Neuronal stem cell (in vitro differentiated cells): ENCODE measurements at regions not wholly inside any gene's neighbourhood (a gene's known extent, or its start where the extent isn't known, plus 50 kb on each side); places are given as distances from the start of the nearest gene placed in this dataset.
"Not testable (repeated sequence)": the region's sequence is repeated elsewhere in the genome, so short reads cannot be mapped to it uniquely, and the experiment has no call there.

Source experiments
- DNase-seq: peaks from one replicate; pipeline ENCODE4 v3.0.0-alpha.2; 2013; ENCODE audit warnings: low spot score
- H2AFZ ChIP-seq: one replicate; pipeline ENCODE4 v1.6.1; 2013; ENCODE audit warnings: mild to moderate bottlenecking, low read length, inconsistent platforms
- H2AK5ac ChIP-seq: 2 replicates; pipeline ENCODE4 v1.6.1; 2013; ENCODE audit warnings: low read depth, mild to moderate bottlenecking, inconsistent platforms, low read length, moderate library complexity, mixed read lengths
- H2BK120ac ChIP-seq: 2 replicates; pipeline ENCODE4 v1.6.1; 2013; ENCODE audit warnings: low read depth, mild to moderate bottlenecking, inconsistent platforms, low read length, moderate library complexity, mixed read lengths
- H2BK12ac ChIP-seq: one replicate; pipeline ENCODE4 v1.6.1; 2013; ENCODE audit warnings: low read length, inconsistent platforms
- H2BK15ac ChIP-seq: 2 replicates; pipeline ENCODE4 v1.6.1; 2013; ENCODE audit warnings: mild to moderate bottlenecking, low read length, inconsistent platforms, mixed read lengths
- H2BK5ac ChIP-seq: one replicate; pipeline ENCODE4 v1.6.1; 2013; ENCODE audit warnings: inconsistent platforms, mild to moderate bottlenecking, low read length, moderate library complexity
- H3K14ac ChIP-seq: one replicate; pipeline ENCODE4 v1.6.1; 2013; ENCODE audit warnings: low read length, inconsistent platforms
- H3K18ac ChIP-seq: 2 replicates; pipeline ENCODE4 v1.6.1; 2013; ENCODE audit warnings: low read length, inconsistent platforms
- H3K23ac ChIP-seq: 2 replicates; pipeline ENCODE4 v1.6.1; 2013; ENCODE audit warnings: low read depth, mild to moderate bottlenecking, mixed read lengths, low read length, inconsistent platforms; ENCODE audit not compliant: poor library complexity
- H3K27ac ChIP-seq: replicated peaks from 3 replicates; pipeline ENCODE4 v1.5.1; 2013; ENCODE audit warnings: low read length, inconsistent platforms
- H3K27me3 ChIP-seq, 3 experiments: 2 replicates each; pipeline ENCODE4 v1.6.1; 2013; ENCODE audit warnings: low read length in 3 of 3, mild to moderate bottlenecking in 2 of 3, inconsistent platforms in 1 of 3, low read depth in 1 of 3, mixed read lengths in 1 of 3, moderate library complexity in 1 of 3; ENCODE audit not compliant: control insufficient read depth in 3 of 3, insufficient read depth in 3 of 3
- H3K36me3 ChIP-seq, 2 donors: replicated peaks in 1 of 2; 2 replicates each; pipeline ENCODE4 v1.6.1; 2013; ENCODE audit warnings: low read length in 2 of 2; ENCODE audit not compliant: control insufficient read depth in 2 of 2, insufficient read depth in 2 of 2
- H3K4ac ChIP-seq: 2 replicates; pipeline ENCODE4 v1.6.1; 2013; ENCODE audit warnings: inconsistent platforms, mild to moderate bottlenecking, low read length, moderate library complexity
- H3K4me1 ChIP-seq, 2 donors: 1 replicate in 1 of 2; 2 replicates in 1 of 2; pipeline ENCODE4 v1.6.1; 2013; ENCODE audit warnings: low read length in 2 of 2, low read depth in 1 of 2; ENCODE audit not compliant: control insufficient read depth in 2 of 2, insufficient read depth in 1 of 2
- H3K4me2 ChIP-seq: one replicate; pipeline ENCODE4 v1.6.1; 2013; ENCODE audit warnings: mild to moderate bottlenecking, low read length, inconsistent platforms; ENCODE audit not compliant: insufficient read depth, poor library complexity, severe bottlenecking
- H3K4me3 ChIP-seq, 2 donors: 2 replicates each; pipeline ENCODE4 v1.5.1; 2013; ENCODE audit warnings: low read length in 2 of 2, mild to moderate bottlenecking in 2 of 2, inconsistent platforms in 1 of 2, moderate library complexity in 1 of 2
- H3K79me1 ChIP-seq: one replicate; pipeline ENCODE4 v1.6.1; 2013; ENCODE audit warnings: low read depth, mild to moderate bottlenecking, inconsistent platforms, low read length, moderate library complexity
- H3K9ac ChIP-seq: one replicate; pipeline ENCODE4 v1.6.1; 2013; ENCODE audit warnings: mild to moderate bottlenecking, low read depth, low read length, inconsistent platforms; ENCODE audit not compliant: poor library complexity
- H3K9me3 ChIP-seq, 2 donors: replicated peaks in 1 of 2; 2 replicates each; pipeline versions ENCODE3 to v1.6.1; 2013; ENCODE audit warnings: low read length in 2 of 2, mild to moderate bottlenecking in 2 of 2, inconsistent platforms in 1 of 2, low read depth in 1 of 2, mixed read lengths in 1 of 2, moderate library complexity in 1 of 2; ENCODE audit not compliant: control insufficient read depth in 2 of 2, insufficient read depth in 1 of 2
- H4K8ac ChIP-seq: one replicate; pipeline ENCODE4 v1.6.1; 2013; ENCODE audit warnings: low read depth, mild to moderate bottlenecking, inconsistent platforms, low read length, moderate library complexity
- H4K91ac ChIP-seq: one replicate; pipeline ENCODE4 v1.6.1; 2013; ENCODE audit warnings: low read length, low read depth, mild to moderate bottlenecking, inconsistent platforms; ENCODE audit not compliant: poor library complexity
- WGBS, 2 donors: extraction: QIAGEN DNeasy Blood & Tissue Kit; methylation state at CpG; one replicate each; pipeline ENCODE4 v1.1.7; 2013; ENCODE audit warnings: missing lambda C conversion rate in 2 of 2, mixed read lengths in 1 of 2; ENCODE audit not compliant: insufficient read length in 2 of 2, insufficient replicate concordance in 1 of 2; ENCODE audit errors: extremely low coverage in 2 of 2; 5-methylcytosine and 5-hydroxymethylcytosine counted together

DNA sequence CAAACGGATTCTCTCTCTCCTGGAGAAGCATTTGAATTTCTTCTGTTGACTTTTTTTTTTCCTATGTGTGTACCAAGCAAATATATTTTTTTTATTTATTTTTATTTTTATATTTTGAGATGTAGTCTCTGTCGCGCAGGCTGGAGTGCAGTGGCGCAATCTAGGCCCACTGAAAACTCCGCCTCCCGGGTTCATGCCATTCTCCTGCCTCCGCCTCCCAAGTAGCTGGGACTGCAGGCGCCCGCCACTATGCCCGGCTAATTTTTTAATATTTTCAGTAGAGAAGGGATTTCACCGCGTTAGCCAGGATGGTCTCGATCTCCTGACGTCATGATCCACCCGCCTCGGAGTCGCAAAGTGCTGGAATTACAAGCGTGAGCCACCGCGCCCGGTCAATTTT lies 549.5 kb upstream of the GNPDA2 start:
- no CpG with 5 or more reads among the region's 21 CpGs for WGBS, 2 donors
- no peak overlapping the region for H2AFZ ChIP-seq
- no peaks in the 10 kb centered on the region for H3K36me3 ChIP-seq
- no peak overlapping the region for H2BK5ac ChIP-seq
- no peaks in the 10 kb centered on the region for H3K27me3 ChIP-seq
- no peak overlapping the region for H3K14ac ChIP-seq
- no peak overlapping the region for H3K4me2 ChIP-seq
- H3K4ac ChIP-seq, result no peak overlapping the region
- no peaks in the 10 kb centered on the region for H3K9me3 ChIP-seq
- H3K23ac ChIP-seq, result no peak overlapping the region
- no peak overlapping the region for H4K8ac ChIP-seq
- H3K4me3 ChIP-seq, result no peak overlapping the region
- H3K79me1 ChIP-seq, result no peaks in the 10 kb centered on the region
- no peak for DNase-seq
- no peak overlapping the region for H3K27ac ChIP-seq
- no peak overlapping the region for H2AK5ac ChIP-seq
- H4K91ac ChIP-seq, result no peak overlapping the region
- H2BK15ac ChIP-seq, result no peak overlapping the region
- H2BK12ac ChIP-seq, result no peak overlapping the region
- no peaks in the 10 kb centered on the region for H3K4me1 ChIP-seq
- no peak overlapping the region for H3K9ac ChIP-seq
- no peak overlapping the region for H3K18ac ChIP-seq
- H2BK120ac ChIP-seq, result no peak overlapping the region

DNA sequence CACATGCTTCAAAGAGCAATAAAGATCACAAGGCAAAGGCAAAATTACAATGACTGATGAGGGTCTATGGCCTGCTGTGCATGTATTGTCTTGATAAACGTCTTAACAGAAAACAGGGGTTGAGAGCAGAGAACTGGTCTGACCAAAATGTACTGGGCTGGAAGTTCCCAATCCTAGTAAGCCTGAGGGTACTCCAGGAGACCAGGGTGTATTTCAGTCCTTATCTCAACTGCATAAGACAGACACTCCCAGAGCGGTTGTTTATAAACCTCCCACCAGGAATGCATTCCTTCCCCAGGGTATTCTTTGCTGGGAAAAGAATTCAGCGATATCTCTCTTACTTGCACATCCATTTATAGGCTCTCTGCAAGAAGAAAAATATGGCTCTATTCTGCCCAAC lies 521.8 kb upstream of the GNPDA2 start:
- H3K9me3 ChIP-seq, result not testable (repeated sequence)

DNA sequence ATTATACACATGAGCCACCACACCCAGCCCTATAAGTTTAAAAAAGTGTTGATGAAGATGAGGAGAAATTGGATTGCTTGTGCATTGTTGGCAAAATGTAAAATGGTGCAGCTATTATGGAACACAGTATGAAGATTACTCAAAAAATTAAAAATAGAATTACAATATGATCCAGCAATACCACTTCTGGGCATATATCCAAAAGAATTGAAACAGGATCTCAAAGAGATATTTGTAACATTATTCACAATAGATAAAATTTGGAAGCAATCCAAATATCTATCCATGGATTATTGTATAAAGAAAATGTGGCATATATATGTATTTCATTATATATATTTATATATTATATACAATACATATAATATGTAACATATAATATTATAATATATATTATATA lies 515.6 kb upstream of the GNPDA2 start:
- no peak overlapping the region for H3K4ac ChIP-seq
- no peak overlapping the region for H2BK5ac ChIP-seq
- no peak overlapping the region for H2BK15ac ChIP-seq
- no peaks in the 10 kb centered on the region for H3K36me3 ChIP-seq
- no peak overlapping the region for H3K14ac ChIP-seq
- no peak overlapping the region for H3K9ac ChIP-seq
- no peak overlapping the region for H3K27ac ChIP-seq
- no peak overlapping the region for H4K8ac ChIP-seq
- H3K4me1 ChIP-seq, result no peaks in the 10 kb centered on the region
- H2BK120ac ChIP-seq, result no peak overlapping the region
- H3K18ac ChIP-seq, result no peak overlapping the region
- H3K23ac ChIP-seq, result no peak overlapping the region
- no peaks in the 10 kb centered on the region for H3K9me3 ChIP-seq
- no peak for DNase-seq
- H2BK12ac ChIP-seq, result no peak overlapping the region
- H2AK5ac ChIP-seq, result no peak overlapping the region
- no peak overlapping the region for H2AFZ ChIP-seq
- no peaks in the 10 kb centered on the region for H3K79me1 ChIP-seq
- H3K27me3 ChIP-seq, result no peaks in the 10 kb centered on the region
- H3K4me2 ChIP-seq, result no peak overlapping the region
- H4K91ac ChIP-seq, result no peak overlapping the region
- no peak overlapping the region for H3K4me3 ChIP-seq

More for the DNA sequence above, 521.8 kb upstream of the GNPDA2 start:
- H3K18ac ChIP-seq, H3K23ac ChIP-seq, H3K4me1 ChIP-seq, H3K9ac ChIP-seq, H2BK12ac ChIP-seq, H3K79me1 ChIP-seq, H3K27ac ChIP-seq, H4K91ac ChIP-seq, H3K14ac ChIP-seq, H3K4ac ChIP-seq, H2BK5ac ChIP-seq, H3K4me2 ChIP-seq, H3K27me3 ChIP-seq, H2AK5ac ChIP-seq, H2BK120ac ChIP-seq, H3K4me3 ChIP-seq, DNase-seq, H4K8ac ChIP-seq, H2AFZ ChIP-seq, H2BK15ac ChIP-seq, H3K36me3 ChIP-seq: not testable (repeated sequence)
- no CpG with 5 or more reads among the region's 3 CpGs for WGBS, 2 donors

DNA sequence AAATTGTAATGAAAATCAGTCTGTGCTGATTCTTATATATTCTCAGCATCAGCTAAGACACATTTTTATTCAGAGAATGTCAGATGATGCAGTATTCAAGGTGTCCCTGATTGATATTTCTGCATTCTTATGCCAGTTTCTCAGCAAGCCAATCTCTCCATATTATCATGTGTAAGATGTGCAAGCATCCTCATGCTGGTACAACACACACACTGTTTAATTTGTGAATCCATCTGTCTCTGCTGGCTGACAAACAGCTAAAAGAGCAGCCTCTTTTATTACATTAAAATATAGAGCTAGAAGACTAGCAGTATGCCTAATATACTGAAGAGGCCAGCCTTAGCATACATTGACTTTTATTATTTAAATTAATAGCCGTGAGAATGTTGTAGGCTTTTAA lies 502.9 kb upstream of the GNPDA2 start:
- Histone ChIP-seq H3K27me3 (no peaks in the 10 kb centered on the region), H3K14ac (no peak overlapping the region), H2BK15ac (no peak overlapping the region), H2AFZ (no peak overlapping the region), H3K36me3 (no peaks in the 10 kb centered on the region), H3K9ac (no peak overlapping the region), H3K4me2 (no peak overlapping the region), H4K91ac (no peak overlapping the region), H3K4me3 (no peak overlapping the region), H2BK120ac (no peak overlapping the region), H3K27ac (no peak overlapping the region), H2BK5ac (no peak overlapping the region), H3K4ac (no peak overlapping the region), H2AK5ac (no peak overlapping the region), H3K4me1 (no peaks in the 10 kb centered on the region), H3K79me1 (no peaks in the 10 kb centered on the region), H3K23ac (no peak overlapping the region), H4K8ac (no peak overlapping the region), H2BK12ac (no peak overlapping the region), H3K9me3 (no peaks in the 10 kb centered on the region), H3K18ac (no peak overlapping the region)
- WGBS, 2 donors, result no CpG with 5 or more reads among the region's 1 CpG
- DNase-seq, result no peak
